KOPT-K1 (cell line): ENCODE measurements at regions not wholly inside any gene's neighbourhood (a gene's known extent, or its start where the extent isn't known, plus 50 kb on each side); places are given as distances from the start of the nearest gene placed in this dataset.
"Not testable (repeated sequence)": the region's sequence is repeated elsewhere in the genome, so short reads cannot be mapped to it uniquely, and the experiment has no call there.

ENCODE experiments used
- H3K27ac ChIP-seq: fragments of 200-600 bp; sonication (generic); 2 replicates; pipeline ENCODE4 v1.5.1; 2016; ENCODE audit warnings: antibody characterized with exemption, mild to moderate bottlenecking, low read depth, low read length; ENCODE audit not compliant: poor library complexity, severe bottlenecking
- H3K36me3 ChIP-seq: fragments of 200-600 bp; sonication (generic); 2 replicates; pipeline ENCODE4 v1.5.1; 2017; ENCODE audit warnings: antibody characterized with exemption, mild to moderate bottlenecking, low read length, moderate library complexity; ENCODE audit not compliant: insufficient read depth
- H3K9me3 ChIP-seq: fragments of 200-600 bp; sonication (generic); 2 replicates; pipeline ENCODE4 v1.5.1; 2017; ENCODE audit warnings: antibody characterized with exemption, low read length, mild to moderate bottlenecking; ENCODE audit not compliant: insufficient read depth, poor library complexity, severe bottlenecking

- Histone ChIP-seq H3K27ac (no peak overlapping the region), H3K36me3 (no peaks in the 10 kb centered on the region), H3K9me3 (no peaks in the 10 kb centered on the region)
These were observed 789.3 kb downstream of the IGSF11 start for GRCh38 chr3:118245312-118245711.

GRCh38 chr3:118258850-118259249 lies 775.8 kb downstream of the IGSF11 start:
- not testable (repeated sequence) for H3K27ac ChIP-seq, H3K9me3 ChIP-seq, H3K36me3 ChIP-seq

GRCh38 chr3:118262800-118263402 lies 771.7 kb downstream of the IGSF11 start:
- Histone ChIP-seq H3K9me3 (peaks cover 3% of the 10 kb centered on the region), H3K27ac (no peak overlapping the region), H3K36me3 (no peaks in the 10 kb centered on the region)

DNA sequence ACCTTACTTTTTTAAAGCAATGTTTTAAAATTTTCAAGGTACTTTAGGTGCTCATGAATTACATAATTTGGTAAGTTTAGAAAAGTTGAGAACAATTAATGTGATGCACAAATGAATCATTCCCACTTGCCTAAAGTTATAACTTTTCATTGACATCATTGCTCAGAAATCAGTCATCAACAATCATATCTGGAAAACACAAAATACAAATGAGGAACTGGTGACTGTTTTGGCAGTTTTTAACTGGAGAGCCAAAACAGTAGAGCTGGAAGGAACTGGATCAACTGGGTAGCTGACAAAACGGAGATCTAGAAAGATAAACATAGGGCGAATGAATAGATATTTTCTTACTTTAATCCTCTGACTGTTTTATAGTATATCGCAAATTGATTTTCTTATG lies 767.1 kb downstream of the IGSF11 start:
- Histone ChIP-seq H3K9me3 (peaks cover 17% of the 10 kb centered on the region), H3K27ac (no peak overlapping the region), H3K36me3 (no peaks in the 10 kb centered on the region)

GRCh38 chr3:118269537-118270125 lies 765.0 kb downstream of the IGSF11 start:
- H3K27ac ChIP-seq, result no peak overlapping the region
- H3K9me3 ChIP-seq, result peaks cover 17% of the 10 kb centered on the region
- no peaks in the 10 kb centered on the region for H3K36me3 ChIP-seq

GRCh38 chr3:118272991-118273390 lies 761.7 kb downstream of the IGSF11 start:
- no peak overlapping the region for H3K27ac ChIP-seq
- no peaks in the 10 kb centered on the region for H3K36me3 ChIP-seq
- peaks cover 14% of the 10 kb centered on the region for H3K9me3 ChIP-seq

GRCh38 chr3:118277814-118278213 lies 756.8 kb downstream of the IGSF11 start:
- no peak overlapping the region for H3K27ac ChIP-seq
- H3K36me3 ChIP-seq, result no peaks in the 10 kb centered on the region

GRCh38 chr3:118292841-118293240 lies 741.8 kb downstream of the IGSF11 start:
- Histone ChIP-seq H3K9me3 (no peaks in the 10 kb centered on the region), H3K27ac (no peak overlapping the region), H3K36me3 (no peaks in the 10 kb centered on the region)

More at GRCh38 chr3:118277814-118278213, 756.8 kb downstream of the IGSF11 start:
- no peaks in the 10 kb centered on the region for H3K9me3 ChIP-seq

DNA sequence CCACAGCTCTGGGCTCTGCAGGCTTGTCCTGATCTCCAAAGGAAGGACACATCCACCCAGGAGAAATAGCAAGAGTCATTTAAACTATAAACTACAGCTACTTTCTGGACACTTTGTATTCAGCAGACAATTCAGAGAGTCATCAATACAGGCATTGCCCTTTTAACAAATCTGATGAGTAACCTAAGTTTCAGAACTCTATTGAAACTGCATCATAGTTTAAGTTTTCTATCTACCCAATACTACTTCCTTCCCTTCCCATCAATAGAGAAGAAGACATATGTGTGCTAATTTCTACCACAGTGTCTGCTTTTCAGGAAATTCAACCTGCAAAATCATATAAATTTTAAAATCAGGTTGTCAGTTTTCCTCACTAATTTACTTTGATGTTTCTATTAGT lies 736.5 kb downstream of the IGSF11 start:
- Histone ChIP-seq H3K27ac (no peak overlapping the region), H3K36me3 (no peaks in the 10 kb centered on the region), H3K9me3 (no peaks in the 10 kb centered on the region)

DNA sequence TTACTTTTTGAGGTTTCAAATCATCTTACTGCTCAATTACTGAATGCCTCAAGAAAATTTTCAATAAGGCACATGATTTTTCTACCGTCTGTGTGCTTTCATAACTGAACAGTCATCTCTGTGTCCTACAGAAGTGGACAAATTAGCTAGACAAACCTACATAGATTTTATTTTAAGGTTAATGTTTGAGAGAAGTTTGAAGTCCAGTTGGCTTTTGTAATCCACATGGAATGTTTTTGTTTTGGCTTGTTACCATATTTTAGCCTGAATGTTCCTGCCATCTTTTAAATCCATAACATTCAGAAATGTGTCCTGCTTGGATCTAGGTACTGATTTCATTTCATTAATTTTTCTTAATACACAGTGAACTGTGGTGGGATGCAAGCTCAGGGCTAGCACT lies 730.1 kb downstream of the IGSF11 start:
- Histone ChIP-seq H3K27ac (no peak overlapping the region), H3K36me3 (no peaks in the 10 kb centered on the region), H3K9me3 (no peaks in the 10 kb centered on the region)

GRCh38 chr3:118332699-118333098 lies 701.9 kb downstream of the IGSF11 start:
- peaks cover 37% of the 10 kb centered on the region for H3K9me3 ChIP-seq

DNA sequence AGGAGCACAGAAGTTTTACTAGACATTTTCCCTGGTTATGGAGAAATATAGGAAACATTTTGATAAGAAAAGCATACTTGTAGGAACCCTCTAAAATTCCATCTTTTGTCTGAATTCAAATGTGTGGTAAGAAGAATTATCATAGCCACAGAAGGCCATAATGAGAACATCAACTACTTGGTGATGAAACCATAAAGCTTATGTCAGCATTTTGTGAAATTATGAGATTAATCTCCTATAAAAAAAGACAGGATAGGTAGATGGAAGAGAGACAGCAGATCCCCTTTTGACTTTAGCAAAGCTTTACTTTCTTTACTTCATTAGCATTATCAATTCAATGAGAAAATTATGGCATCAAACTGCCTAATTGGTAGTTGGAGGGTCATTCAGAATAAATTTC lies 697.0 kb downstream of the IGSF11 start:
- H3K36me3 ChIP-seq, result no peaks in the 10 kb centered on the region

More at GRCh38 chr3:118332699-118333098, 701.9 kb downstream of the IGSF11 start:
- Histone ChIP-seq H3K27ac (no peak overlapping the region), H3K36me3 (no peaks in the 10 kb centered on the region)

GRCh38 chr3:118347396-118348168 lies 687.1 kb downstream of the IGSF11 start:
- H3K36me3 ChIP-seq, result no peaks in the 10 kb centered on the region
- H3K27ac ChIP-seq, result no peak overlapping the region

More for the DNA sequence above, 697.0 kb downstream of the IGSF11 start:
- no peak overlapping the region for H3K27ac ChIP-seq
- H3K9me3 ChIP-seq, result peaks cover 24% of the 10 kb centered on the region

GRCh38 chr3:118348169-118348557 lies 686.5 kb downstream of the IGSF11 start:
- no peaks in the 10 kb centered on the region for H3K9me3 ChIP-seq
- H3K27ac ChIP-seq, result no peak overlapping the region
- H3K36me3 ChIP-seq, result no peaks in the 10 kb centered on the region

More at GRCh38 chr3:118347396-118348168, 687.1 kb downstream of the IGSF11 start:
- no peaks in the 10 kb centered on the region for H3K9me3 ChIP-seq

DNA sequence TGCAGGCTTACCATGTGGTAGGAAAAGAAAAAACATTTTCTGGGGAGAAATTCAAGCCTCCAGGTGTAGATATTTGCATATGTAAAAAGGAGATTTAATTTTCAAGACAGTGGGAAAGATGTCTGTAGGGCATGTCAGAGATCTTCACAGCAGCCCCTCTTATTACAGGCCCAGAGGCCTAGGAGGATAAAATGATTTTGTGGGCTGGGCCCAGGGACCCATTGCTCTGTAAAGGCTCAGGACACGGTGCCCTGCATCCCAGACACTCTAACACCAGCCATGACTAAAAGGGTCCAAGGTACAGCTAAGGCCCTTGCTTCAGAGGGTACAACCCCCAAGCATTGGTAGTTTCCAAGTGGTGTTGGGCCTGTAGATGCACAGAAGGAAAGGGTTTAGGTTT lies 680.1 kb downstream of the IGSF11 start:
- Histone ChIP-seq H3K27ac (no peak overlapping the region), H3K36me3 (no peaks in the 10 kb centered on the region), H3K9me3 (peaks cover 34% of the 10 kb centered on the region)
